Rectal smooth muscle tissue (tissue), 1 donor: ENCODE measurements at regions not wholly inside any gene's neighbourhood (a gene's known extent, or its start where the extent isn't known, plus 50 kb on each side); places are given as distances from the start of the nearest gene placed in this dataset.

Source experiments
- H3K27ac ChIP-seq: one replicate; pipeline ENCODE4 v1.7.0; 2013; ENCODE audit warnings: low read depth, low read length, inconsistent platforms
- H3K27me3 ChIP-seq: one replicate; pipeline ENCODE4 v1.7.0; 2013; ENCODE audit warnings: low read length; ENCODE audit not compliant: control insufficient read depth, insufficient read depth
- H3K36me3 ChIP-seq: one replicate; pipeline ENCODE4 v1.7.0; 2013; ENCODE audit warnings: low read length; ENCODE audit not compliant: control insufficient read depth, insufficient read depth
- H3K4me1 ChIP-seq: one replicate; pipeline ENCODE4 v1.7.0; 2013; ENCODE audit warnings: low read length; ENCODE audit not compliant: control insufficient read depth, insufficient read depth
- H3K4me3 ChIP-seq: one replicate; pipeline ENCODE4 v1.7.0; 2013; ENCODE audit warnings: low read length
- H3K9ac ChIP-seq: one replicate; pipeline ENCODE4 v1.7.0; 2013; ENCODE audit warnings: low read length

DNA sequence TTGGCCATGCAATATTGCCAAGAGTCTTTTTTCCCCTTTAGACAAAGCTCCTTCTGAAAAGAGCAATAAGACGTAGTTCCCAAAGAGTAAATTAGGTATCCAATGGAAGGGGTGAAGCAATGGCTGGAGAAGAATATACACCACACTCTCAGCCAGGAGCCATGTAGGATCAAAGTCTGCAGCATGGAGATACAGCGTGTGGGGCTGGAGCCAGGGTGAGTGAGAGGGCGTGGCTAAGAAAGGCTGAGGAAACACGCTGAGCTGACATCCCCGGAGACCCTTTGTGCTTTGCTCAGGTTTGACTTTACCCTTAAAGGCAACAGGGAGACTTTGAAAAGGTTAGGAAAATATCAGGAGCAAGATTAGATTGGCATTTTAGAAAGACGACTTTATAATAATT, 87.1 kb upstream of the ELL2 start:
- Histone ChIP-seq H3K4me3 (no peak overlapping the region), H3K27ac (no peak overlapping the region), H3K9ac (no peak overlapping the region)

DNA sequence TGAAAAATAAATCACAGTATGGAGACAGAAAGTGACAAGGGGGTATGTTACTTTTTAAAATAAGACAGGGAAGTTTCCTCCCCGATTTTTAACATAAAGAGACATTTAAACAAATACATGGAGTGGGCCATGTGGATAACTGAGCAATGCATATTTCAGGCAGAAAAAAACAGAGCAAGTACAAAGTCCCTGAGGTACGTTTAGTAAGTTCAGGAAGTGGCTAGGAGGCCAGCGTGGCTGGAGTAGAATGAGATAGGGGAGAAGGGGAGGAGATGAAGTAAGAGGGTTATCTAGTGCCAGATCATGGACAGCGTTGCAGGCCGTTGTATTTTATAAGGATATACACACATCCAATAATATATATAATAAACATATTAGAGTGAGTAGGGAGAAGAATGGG, 84.2 kb upstream of the ELL2 start:
- H3K4me1 ChIP-seq = no peaks in the 10 kb centered on the region
- no peaks in the 10 kb centered on the region for H3K36me3 ChIP-seq
- H3K27me3 ChIP-seq = no peaks in the 10 kb centered on the region
- no peak overlapping the region for H3K4me3 ChIP-seq
- no peak overlapping the region for H3K9ac ChIP-seq
- no peak overlapping the region for H3K27ac ChIP-seq

More for the DNA sequence above, 87.1 kb upstream of the ELL2 start:
- Histone ChIP-seq H3K27me3 (no peaks in the 10 kb centered on the region), H3K4me1 (no peaks in the 10 kb centered on the region), H3K36me3 (no peaks in the 10 kb centered on the region)

GRCh38 chr5:96043446-96043845, 81.8 kb upstream of the ELL2 start:
- Histone ChIP-seq H3K27me3 (no peaks in the 10 kb centered on the region), H3K4me1 (no peaks in the 10 kb centered on the region), H3K4me3 (no peak overlapping the region), H3K36me3 (no peaks in the 10 kb centered on the region), H3K27ac (no peak overlapping the region), H3K9ac (no peak overlapping the region)

DNA sequence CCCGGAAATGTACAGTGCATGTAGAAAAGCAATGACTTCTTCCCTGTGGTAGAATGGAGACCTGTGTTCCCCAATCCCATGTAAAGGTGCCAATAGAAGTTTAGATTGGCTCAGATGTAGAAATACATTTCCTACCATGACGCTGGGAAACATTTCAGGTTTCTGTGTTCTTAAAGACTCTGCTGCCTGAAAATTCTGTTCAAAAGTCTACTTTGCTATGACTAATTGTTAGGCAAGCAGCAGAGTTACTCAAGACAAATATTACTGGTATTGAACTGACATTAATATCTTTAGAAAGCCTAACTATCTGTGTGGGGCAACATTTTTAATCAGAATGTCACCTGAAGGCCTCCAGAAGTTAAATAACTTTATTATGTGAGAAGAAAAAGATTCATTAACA, 75.5 kb upstream of the ELL2 start:
- Histone ChIP-seq H3K4me1 (no peaks in the 10 kb centered on the region), H3K9ac (no peak overlapping the region), H3K27me3 (no peaks in the 10 kb centered on the region), H3K4me3 (no peak overlapping the region), H3K36me3 (no peaks in the 10 kb centered on the region), H3K27ac (no peak overlapping the region)

GRCh38 chr5:96036301-96036700, 74.7 kb upstream of the ELL2 start:
- no peak overlapping the region for H3K27ac ChIP-seq
- no peak overlapping the region for H3K9ac ChIP-seq

DNA sequence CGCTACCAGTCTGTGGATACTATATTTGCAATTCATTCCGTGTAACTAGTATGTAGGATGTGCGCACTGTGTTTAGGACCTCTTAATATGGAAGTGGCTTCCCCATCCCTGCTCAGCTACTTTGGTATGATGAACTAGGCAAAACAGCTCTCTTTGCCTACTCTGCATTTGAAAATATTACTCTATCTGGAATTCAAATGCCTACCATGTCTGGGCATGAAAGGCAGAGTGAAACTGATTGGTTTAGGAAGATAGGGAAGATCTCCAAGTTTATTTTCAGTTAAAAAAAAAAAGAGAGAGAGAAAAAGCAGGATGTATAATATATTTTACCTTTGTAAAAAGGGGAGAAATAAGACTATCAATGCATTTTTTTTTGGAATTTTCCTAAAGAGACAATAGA, 74.1 kb upstream of the ELL2 start:
- Histone ChIP-seq H3K27ac (no peak overlapping the region), H3K4me1 (no peaks in the 10 kb centered on the region), H3K4me3 (no peak overlapping the region)

More at GRCh38 chr5:96036301-96036700, 74.7 kb upstream of the ELL2 start:
- Histone ChIP-seq H3K36me3 (no peaks in the 10 kb centered on the region), H3K4me1 (no peaks in the 10 kb centered on the region), H3K27me3 (no peaks in the 10 kb centered on the region), H3K4me3 (no peak overlapping the region)

DNA sequence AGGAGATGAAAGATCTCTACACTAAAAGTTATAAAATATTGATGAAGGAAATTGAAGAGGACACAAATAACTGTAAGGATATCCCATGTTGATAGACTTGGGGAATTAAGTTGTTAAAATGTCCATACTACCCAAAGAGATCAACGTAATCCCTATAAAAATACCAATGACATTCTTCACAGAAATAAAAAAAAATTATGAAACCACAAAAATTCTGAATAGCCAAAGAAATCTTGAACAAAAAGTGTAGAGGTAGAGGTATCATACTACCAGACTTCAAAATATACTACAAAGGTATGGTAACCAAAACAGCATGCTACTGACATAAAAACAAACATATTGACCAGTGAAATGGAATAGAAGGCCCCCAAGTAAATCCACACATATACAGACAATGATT, 71.5 kb upstream of the ELL2 start:
- H3K9ac ChIP-seq = no peak overlapping the region
- no peaks in the 10 kb centered on the region for H3K4me1 ChIP-seq
- H3K4me3 ChIP-seq = no peak overlapping the region
- H3K36me3 ChIP-seq = no peaks in the 10 kb centered on the region
- H3K27me3 ChIP-seq = no peaks in the 10 kb centered on the region
- H3K27ac ChIP-seq = no peak overlapping the region

More for the DNA sequence above, 74.1 kb upstream of the ELL2 start:
- Histone ChIP-seq H3K27me3 (no peaks in the 10 kb centered on the region), H3K36me3 (no peaks in the 10 kb centered on the region), H3K9ac (no peak overlapping the region)

GRCh38 chr5:96031811-96032261, 70.2 kb upstream of the ELL2 start:
- no peaks in the 10 kb centered on the region for H3K4me1 ChIP-seq
- H3K4me3 ChIP-seq = no peak overlapping the region
- H3K27me3 ChIP-seq = no peaks in the 10 kb centered on the region
- no peak overlapping the region for H3K27ac ChIP-seq
- H3K9ac ChIP-seq = no peak overlapping the region
- no peaks in the 10 kb centered on the region for H3K36me3 ChIP-seq

- Histone ChIP-seq H3K9ac (no peak overlapping the region), H3K4me3 (no peak overlapping the region), H3K27ac (no peak overlapping the region), H3K36me3 (no peaks in the 10 kb centered on the region), H3K4me1 (no peaks in the 10 kb centered on the region), H3K27me3 (no peaks in the 10 kb centered on the region)
Measured at GRCh38 chr5:96031180-96031579, 69.5 kb upstream of the ELL2 start.

- Histone ChIP-seq H3K27ac (no peak overlapping the region), H3K27me3 (no peaks in the 10 kb centered on the region), H3K4me3 (no peak overlapping the region), H3K9ac (no peak overlapping the region), H3K4me1 (no peaks in the 10 kb centered on the region), H3K36me3 (no peaks in the 10 kb centered on the region)
Measured at GRCh38 chr5:96026406-96027041, 64.9 kb upstream of the ELL2 start.

DNA sequence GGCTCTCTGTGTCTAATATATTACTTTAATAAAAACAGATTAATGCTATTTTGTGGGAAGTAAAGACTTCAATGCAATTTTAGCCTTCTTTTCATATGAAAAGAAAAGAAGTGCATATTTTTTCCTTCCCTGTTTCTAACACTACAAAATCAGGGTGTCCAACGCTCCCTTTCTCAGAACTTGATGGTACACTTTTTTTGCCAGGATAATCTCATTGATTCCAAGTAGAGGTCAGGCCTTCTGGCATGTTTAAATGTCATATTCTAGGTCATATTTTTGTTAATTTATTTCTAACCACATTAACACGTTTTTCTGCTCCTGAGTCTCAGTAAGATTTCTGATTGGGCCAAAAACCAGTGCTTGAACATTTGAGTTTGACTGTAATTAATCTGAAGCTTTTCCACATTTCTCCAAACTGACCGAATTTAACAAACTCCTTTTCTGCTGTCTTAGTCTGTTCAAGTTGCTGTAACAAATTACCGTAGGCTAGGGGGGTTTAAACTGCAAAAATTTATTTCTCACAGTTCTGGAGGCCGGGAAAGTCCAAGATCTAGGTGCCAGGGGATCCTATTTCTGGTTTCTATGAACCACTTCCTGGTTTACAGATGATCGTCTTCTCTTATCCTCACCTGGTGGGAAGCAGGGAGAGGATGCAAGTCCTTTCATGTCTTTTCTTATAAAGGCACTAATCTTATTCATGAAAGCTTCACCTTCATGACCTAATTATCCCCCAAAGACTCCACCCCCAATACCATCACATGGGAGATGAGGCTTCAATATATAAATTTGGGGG, 63.2 kb upstream of the ELL2 start:
- Histone ChIP-seq H3K27me3 (no peaks in the 10 kb centered on the region), H3K27ac (no peak overlapping the region), H3K36me3 (no peaks in the 10 kb centered on the region), H3K4me1 (no peaks in the 10 kb centered on the region), H3K9ac (no peak overlapping the region), H3K4me3 (no peak overlapping the region)

GRCh38 chr5:96023518-96023917, 61.9 kb upstream of the ELL2 start:
- Histone ChIP-seq H3K4me3 (no peak overlapping the region), H3K4me1 (no peaks in the 10 kb centered on the region), H3K9ac (no peak overlapping the region), H3K27me3 (no peaks in the 10 kb centered on the region), H3K27ac (no peak overlapping the region), H3K36me3 (no peaks in the 10 kb centered on the region)

DNA sequence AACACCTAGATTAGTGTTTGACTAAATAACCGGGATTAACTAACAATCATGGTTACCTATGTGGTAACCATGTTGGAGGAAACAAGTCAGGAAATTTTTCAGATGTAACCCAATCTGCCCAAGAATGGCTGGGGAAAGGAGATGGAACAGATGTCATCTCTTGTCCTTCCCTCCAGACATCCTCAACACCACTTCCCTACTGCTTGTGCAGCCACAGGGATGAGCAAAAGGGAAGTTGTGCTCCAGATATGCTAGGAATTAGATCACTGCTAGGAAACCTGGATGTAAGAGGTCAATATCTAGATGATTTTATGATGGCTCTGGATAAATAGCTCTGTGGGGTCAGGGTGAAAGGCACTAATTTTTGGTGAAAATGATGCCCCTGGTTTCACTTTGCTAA, 61.3 kb upstream of the ELL2 start:
- Histone ChIP-seq H3K27me3 (no peaks in the 10 kb centered on the region), H3K36me3 (no peaks in the 10 kb centered on the region), H3K4me1 (no peaks in the 10 kb centered on the region), H3K27ac (no peak overlapping the region), H3K4me3 (no peak overlapping the region), H3K9ac (no peak overlapping the region)
